Stimulated activated CD8-positive, alpha-beta memory T cell treated with anti-CD3 and anti-CD28 coated beads, Interleukin-4, amount 100 ng/mL, for 48 hours (primary cell): ENCODE measurements at regions not wholly inside any gene's neighbourhood (a gene's known extent, or its start where the extent isn't known, plus 50 kb on each side); places are given as distances from the start of the nearest gene placed in this dataset.

Source experiments
- DNase-seq: peaks from one replicate; pipeline ENCODE4 v3.0.0-alpha.2; 2020

- DNase-seq = no peak
These were observed 56.0 kb upstream of the ARGLU1 start for GRCh38 chr13:106623799-106624460.

- no peak for DNase-seq
These were observed 53.9 kb upstream of the ARGLU1 start for GRCh38 chr13:106621833-106622232.

DNA sequence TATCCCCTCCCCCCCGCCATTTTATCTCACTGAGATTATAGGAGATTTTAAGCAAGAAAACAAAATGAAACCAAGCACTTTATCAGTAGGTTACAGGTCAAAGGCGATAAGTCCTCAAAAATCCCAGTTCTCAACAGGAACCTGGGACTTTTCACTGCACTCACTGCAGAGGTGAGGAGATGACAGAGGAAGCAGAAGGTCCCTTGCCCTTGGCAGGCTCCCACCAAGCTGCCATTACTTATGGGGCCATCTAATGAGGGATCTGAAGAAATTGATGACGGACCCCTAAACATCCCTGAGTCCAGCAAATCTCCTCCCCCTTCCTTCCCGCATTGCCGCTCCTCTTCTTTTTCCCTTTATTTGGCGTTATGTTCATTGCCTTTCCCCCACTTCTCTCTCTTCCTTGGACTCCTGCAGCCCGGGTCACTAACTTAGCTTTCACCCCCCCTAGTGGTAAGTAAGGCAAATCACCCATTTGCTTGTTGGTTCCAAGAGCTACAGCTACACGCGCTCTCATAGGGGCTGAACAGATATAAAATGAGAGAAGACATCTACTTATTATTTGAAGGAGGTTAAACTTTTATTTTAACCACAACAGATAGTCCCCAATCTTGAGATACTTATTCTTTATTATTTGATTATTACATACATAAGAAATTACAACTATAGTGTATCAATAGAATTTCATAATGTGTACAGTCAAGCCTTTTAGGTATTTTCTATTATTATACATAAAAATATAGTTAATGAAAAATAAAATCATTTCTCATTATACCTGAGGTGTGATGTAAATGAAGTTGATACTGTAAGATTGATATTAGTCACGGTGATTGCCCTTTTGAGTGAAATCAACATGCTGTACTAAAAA lies 52.0 kb upstream of the ARGLU1 start:
- peak; percentile 30 for DNase-seq
